Stimulated activated memory B cell treated with anti-CD40 and anti-IgM and Interleukin-4, amounts not matched to agents 10 μg/mL and 1 μg/mL and 100 μg/mL, for 72 hours (primary cell): ENCODE measurements at regions not wholly inside any gene's neighbourhood (a gene's known extent, or its start where the extent isn't known, plus 50 kb on each side); places are given as distances from the start of the nearest gene placed in this dataset.

ENCODE experiments used
- ATAC-seq: fragments of 150-1000 bp; cut with Tn5 transposase; 2 replicates; pipeline ENCODE4 v1.10.0; 2021
- H3K27ac Mint-ChIP-seq: one replicate; pipeline ENCODE4 v1.8.0; 2022; ENCODE audit warnings: mild to moderate bottlenecking, mixed read lengths
- H3K27me3 Mint-ChIP-seq: one replicate; pipeline ENCODE4 v1.8.0; 2022; ENCODE audit warnings: mixed read lengths
- H3K36me3 Mint-ChIP-seq: one replicate; pipeline ENCODE4 v1.8.0; 2022; ENCODE audit warnings: mixed read lengths
- H3K4me1 Mint-ChIP-seq: one replicate; pipeline ENCODE4 v1.8.0; 2022; ENCODE audit warnings: mixed read lengths
- H3K4me3 Mint-ChIP-seq: one replicate; pipeline ENCODE4 v1.8.0; 2022; ENCODE audit warnings: mild to moderate bottlenecking, moderate library complexity, mixed read lengths
- H3K9me3 Mint-ChIP-seq: one replicate; pipeline ENCODE4 v1.8.0; 2022; ENCODE audit warnings: mixed read lengths

DNA sequence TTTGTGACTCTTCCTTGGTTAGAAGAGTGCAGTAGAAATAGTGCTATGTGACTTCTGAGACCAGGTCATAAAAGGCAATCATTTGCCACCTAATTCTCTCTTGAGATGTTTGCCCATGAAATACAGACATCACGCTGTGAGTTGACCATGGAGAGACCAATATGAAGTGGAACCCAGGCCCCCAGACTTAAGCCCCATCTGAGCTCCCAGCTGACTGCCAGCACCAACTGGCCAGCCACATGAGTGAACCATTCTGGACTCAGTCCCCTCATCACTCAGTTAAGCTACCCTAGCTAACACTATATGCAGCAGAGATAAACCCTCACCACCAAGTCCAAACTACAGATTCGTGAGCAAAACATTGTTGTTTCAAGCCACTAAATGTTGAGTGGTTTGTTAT, 60.7 kb upstream of the NIPBL start:
- Mint-ChIP-seq H3K36me3 (no peaks in the 10 kb centered on the region), H3K4me3 (no peak overlapping the region), H3K27me3 (no peaks in the 10 kb centered on the region), H3K4me1 (no peaks in the 10 kb centered on the region), H3K27ac (no peak overlapping the region), H3K9me3 (no peaks in the 10 kb centered on the region)
- ATAC-seq, result no peak

DNA sequence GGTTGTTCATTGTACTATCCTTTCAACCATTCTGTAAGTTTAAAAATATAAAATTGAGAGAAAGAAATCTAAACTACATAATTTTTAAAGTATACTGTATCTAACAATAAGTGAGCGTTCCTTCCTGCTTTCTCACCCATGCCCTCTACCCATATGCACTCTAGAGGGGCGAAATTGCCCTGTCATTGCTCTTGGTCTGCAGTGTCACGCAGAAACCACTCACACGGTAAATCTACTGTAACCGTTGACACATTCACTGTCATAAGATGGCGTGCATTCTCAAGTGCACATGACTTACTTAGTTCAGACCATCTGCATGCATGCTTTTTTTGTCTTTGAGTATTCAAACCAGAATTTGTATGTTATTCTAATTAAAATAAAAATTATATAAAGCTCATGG, 55.7 kb upstream of the NIPBL start:
- Mint-ChIP-seq H3K27ac (no peak overlapping the region), H3K9me3 (peaks cover under 1% of the 10 kb centered on the region), H3K27me3 (peaks cover 15% of the 10 kb centered on the region), H3K4me3 (no peak overlapping the region), H3K36me3 (no peaks in the 10 kb centered on the region), H3K4me1 (no peaks in the 10 kb centered on the region)
- no peak for ATAC-seq

DNA sequence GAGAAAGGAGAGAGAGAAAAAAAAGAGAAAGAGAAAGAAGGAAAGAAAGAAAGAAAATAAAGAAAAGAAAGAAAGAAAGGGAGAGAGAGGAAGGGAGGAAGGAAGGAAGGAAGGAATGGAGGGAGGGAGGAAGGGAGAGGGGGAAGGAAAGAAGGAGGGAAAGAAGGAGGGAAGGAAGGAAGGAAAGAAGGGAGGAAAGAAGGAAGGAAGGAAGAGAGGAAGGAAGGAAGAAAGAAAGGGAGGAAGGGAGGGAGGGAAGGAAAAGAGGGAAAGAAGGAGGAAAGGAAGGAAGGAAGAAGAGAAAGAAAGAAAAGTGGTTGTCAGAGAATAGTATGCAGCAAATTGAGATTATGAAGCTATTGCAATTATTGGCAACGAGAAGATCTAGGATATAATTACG, 49.9 kb upstream of the NIPBL start:
- H3K36me3 Mint-ChIP-seq, result no peaks in the 10 kb centered on the region

More for the DNA sequence above, 49.9 kb upstream of the NIPBL start:
- Mint-ChIP-seq H3K9me3 (peaks cover 2% of the 10 kb centered on the region), H3K4me3 (no peak overlapping the region), H3K27ac (no peak overlapping the region), H3K27me3 (peaks cover 38% of the 10 kb centered on the region), H3K4me1 (no peaks in the 10 kb centered on the region)
- no peak for ATAC-seq
